NT2/D1 (cell line): ENCODE measurements at regions not wholly inside any gene's neighbourhood (a gene's known extent, or its start where the extent isn't known, plus 50 kb on each side); places are given as distances from the start of the nearest gene placed in this dataset.

ENCODE experiments used
- DNase-seq: peaks from one replicate; pipeline ENCODE4 v3.0.0-alpha.2; 2011; ENCODE audit warnings: low read depth, low spot score
- H3K27me3 ChIP-seq: 2 replicates; pipeline ENCODE4 v1.6.0; 2011; ENCODE audit warnings: mild to moderate bottlenecking; ENCODE audit not compliant: insufficient read length, insufficient read depth
- H3K36me3 ChIP-seq: 2 replicates; pipeline ENCODE4 v1.6.1; 2011; ENCODE audit warnings: mild to moderate bottlenecking, low read length, mixed read lengths; ENCODE audit not compliant: insufficient read depth, insufficient read length
- H3K4me1 ChIP-seq: 2 replicates; pipeline ENCODE4 v1.5.1; 2011; ENCODE audit not compliant: insufficient read depth, insufficient read length
- H3K4me3 ChIP-seq: 2 replicates; pipeline ENCODE4 v1.5.1; 2011; ENCODE audit warnings: low read depth; ENCODE audit not compliant: insufficient read length
- H3K9ac ChIP-seq: 2 replicates; pipeline ENCODE4 v1.6.0; 2011; ENCODE audit warnings: low read depth; ENCODE audit not compliant: insufficient read length
- H3K9me3 ChIP-seq: 2 replicates; pipeline ENCODE4 v1.5.1; 2011; ENCODE audit warnings: mild to moderate bottlenecking, low read length; ENCODE audit not compliant: insufficient read depth
- SUZ12 ChIP-seq: IDR thresholded peaks from 2 replicates; pipeline ENCODE4 v1.6.1; 2011; ENCODE audit not compliant: insufficient read length, insufficient read depth; ENCODE audit errors: extremely low read depth
- YY1 ChIP-seq: IDR thresholded peaks from 2 replicates; pipeline ENCODE4 v1.6.1; 2011; ENCODE audit not compliant: insufficient read length, insufficient read depth
- ZNF274 ChIP-seq: IDR thresholded peaks from 2 replicates; pipeline ENCODE4 v1.6.1; 2011; ENCODE audit warnings: mild to moderate bottlenecking, low read depth, low read length

DNA sequence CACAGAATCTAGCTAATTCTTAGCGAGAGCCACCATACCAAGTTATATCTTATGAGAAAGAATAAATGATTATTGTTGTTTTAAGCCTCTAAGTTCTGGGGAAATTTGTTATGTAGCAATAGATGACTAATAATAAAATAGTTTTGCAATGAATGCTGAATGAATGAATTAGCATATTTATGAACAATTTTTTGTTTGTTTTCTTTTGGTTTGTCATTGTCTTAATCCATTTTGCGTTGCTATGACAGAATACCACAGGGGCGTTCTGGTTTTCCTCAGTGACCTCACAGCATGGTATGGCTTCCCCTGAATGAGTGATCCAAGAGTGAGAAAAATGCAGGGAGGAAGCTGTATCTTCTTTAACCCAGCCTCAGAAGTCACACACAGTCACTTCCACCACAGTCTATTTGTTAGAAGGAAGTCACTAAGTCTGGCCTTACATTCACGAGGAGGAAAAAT lies 53.8 kb upstream of the HPDL start:
- Histone ChIP-seq H3K4me3 (no peak overlapping the region), H3K4me1 (no peaks in the 10 kb centered on the region), H3K36me3 (no peaks in the 10 kb centered on the region), H3K9ac (no peak overlapping the region), H3K27me3 (no peaks in the 10 kb centered on the region), H3K9me3 (no peaks in the 10 kb centered on the region)
- TF ChIP-seq YY1 (no peak), ZNF274 (no peak), SUZ12 (no peak)
- no peak for DNase-seq

DNA sequence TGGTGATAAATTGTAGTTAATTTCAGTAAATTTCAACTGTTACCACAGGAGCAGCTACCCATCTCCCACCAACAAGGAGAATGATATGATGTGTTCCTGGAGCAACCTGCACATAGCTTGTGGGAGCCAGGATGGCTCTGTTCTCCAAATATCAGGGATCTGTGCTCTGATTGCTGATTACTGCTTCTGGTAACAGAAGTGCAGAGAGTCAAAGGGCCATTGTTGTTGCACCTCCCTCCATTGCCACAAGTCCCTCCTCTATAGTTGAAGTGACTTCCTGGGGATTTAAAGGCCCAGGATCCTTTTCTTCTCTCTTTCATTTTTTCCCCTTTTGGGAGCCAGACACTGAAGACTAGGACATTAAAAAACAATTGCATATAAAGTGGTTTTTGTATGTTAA lies 51.6 kb upstream of the HPDL start:
- Histone ChIP-seq H3K4me3 (no peak overlapping the region), H3K9ac (no peak overlapping the region), H3K36me3 (no peaks in the 10 kb centered on the region), H3K9me3 (no peaks in the 10 kb centered on the region), H3K27me3 (no peaks in the 10 kb centered on the region), H3K4me1 (no peaks in the 10 kb centered on the region)
- TF ChIP-seq ZNF274 (no peak), SUZ12 (no peak), YY1 (no peak)
- no peak for DNase-seq
